ENCODE measurements at regions not wholly inside any gene's neighbourhood (a gene's known extent, or its start where the extent isn't known, plus 50 kb on each side); places are given as distances from the start of the nearest gene placed in this dataset.

DNA sequence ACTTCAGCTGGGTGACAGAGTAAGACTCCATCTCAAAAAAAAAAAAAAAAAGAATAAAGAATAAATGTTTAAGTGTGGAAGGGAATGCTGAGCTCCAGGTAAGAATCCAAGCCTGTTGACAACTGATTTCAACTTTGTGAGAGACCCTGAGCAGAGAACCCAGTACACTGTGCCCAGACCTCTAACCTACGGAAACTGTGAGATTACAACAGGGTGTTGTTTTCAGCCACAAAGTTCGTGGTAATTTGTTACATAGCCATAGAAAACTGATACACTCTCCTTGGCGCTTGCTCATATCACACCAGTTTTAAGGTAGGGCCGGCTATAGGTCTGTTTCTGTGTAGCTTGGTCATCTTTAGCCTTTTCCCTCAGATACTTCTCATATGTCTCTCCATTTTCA lies 98.4 kb upstream of the PAPOLG start:
- no peak for TF ChIP-seq PBX3 (CRISPR knock-in tag; IDR thresholded peaks at IDR 0.05)
- TF ChIP-seq YY1 (tag by site-specific recombination; IDR thresholded peaks at IDR 0.05), result no peak
- no peak for TF ChIP-seq CTCF (tag by site-specific recombination; IDR thresholded peaks at IDR 0.05)
- no peak for TF ChIP-seq ZNF274 (IDR thresholded peaks at IDR 0.05; ENCODE audit: low read length)
- TF ChIP-seq ZNF274 (tag by site-specific recombination; IDR thresholded peaks at IDR 0.05; ENCODE audit: borderline replicate concordance), result no peak
- TF ChIP-seq ZNF514 (tag by site-specific recombination; IDR thresholded peaks at IDR 0.05), result no peak
- no peak for TF ChIP-seq ZNF544 (tag by site-specific recombination; IDR thresholded peaks at IDR 0.05)
- no peak for TF ChIP-seq ZBTB44 (tag by site-specific recombination; IDR thresholded peaks at IDR 0.05)

Data from HEK293 (cell line).